ENCODE measurements at regions not wholly inside any gene's neighbourhood (a gene's known extent, or its start where the extent isn't known, plus 50 kb on each side); places are given as distances from the start of the nearest gene placed in this dataset.

DNA sequence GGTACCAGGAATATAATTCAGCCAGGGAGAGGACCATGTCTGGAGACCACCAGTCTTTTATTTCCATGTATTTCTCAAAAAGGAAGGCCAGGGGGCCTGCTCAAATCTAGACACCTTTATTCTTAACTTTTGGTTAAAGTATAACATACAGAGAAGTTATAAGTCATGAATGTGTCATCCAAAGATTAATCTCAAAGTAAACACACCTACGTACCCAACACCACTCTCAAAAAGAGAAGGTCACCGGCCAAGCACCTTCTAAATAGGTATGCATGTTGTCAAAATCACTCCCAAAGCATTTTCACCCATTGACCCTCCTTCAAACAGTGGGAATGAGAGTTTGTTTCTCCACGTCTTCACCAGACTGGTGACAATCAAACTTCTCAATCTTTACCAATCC is 60.0 kb upstream of the FZD10 start:
- no peak for DNase-seq (ENCODE audit: low spot score)

GRCh38 chr12:130104571-130105106 is 57.6 kb upstream of the FZD10 start:
- DNase-seq (ENCODE audit: low spot score): no peak

GRCh38 chr12:130109062-130109945 is 53.0 kb upstream of the FZD10 start:
- DNase-seq (ENCODE audit: low spot score): no peak

DNA sequence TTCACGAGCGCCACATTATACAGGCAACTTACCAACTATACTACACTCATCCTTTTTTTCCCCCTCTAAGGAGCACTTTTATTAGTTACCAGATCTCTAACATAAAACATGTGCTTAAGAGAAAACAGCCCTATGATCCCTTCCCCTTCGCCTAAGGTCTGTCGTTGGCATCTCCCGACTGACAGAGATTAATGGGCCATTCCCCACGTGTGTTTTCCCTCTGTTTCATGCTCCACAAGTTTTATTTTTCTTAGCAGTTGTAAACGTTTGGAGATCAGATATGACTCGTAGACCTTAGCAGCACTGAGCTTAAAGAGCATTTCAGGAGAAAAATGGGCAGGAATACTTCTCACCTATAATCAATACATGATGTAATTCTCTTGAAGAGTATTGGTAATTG is 51.4 kb upstream of the FZD10 start:
- DNase-seq (ENCODE audit: low spot score): no peak

GRCh38 chr12:130111965-130112496 is 50.2 kb upstream of the FZD10 start:
- DNase-seq (ENCODE audit: low spot score): no peak
